SK-N-SH (cell line): ENCODE measurements at regions not wholly inside any gene's neighbourhood (a gene's known extent, or its start where the extent isn't known, plus 50 kb on each side); places are given as distances from the start of the nearest gene placed in this dataset.

ENCODE experiments used
- CTCF ChIP-seq: fragments of 200-600 bp; sonication (generic); IDR thresholded peaks from 2 replicates; pipeline ENCODE4 v1.6.1; 2017; ENCODE audit warnings: antibody characterized with exemption, mild to moderate bottlenecking, moderate library complexity
- TCF12 ChIP-seq: IDR thresholded peaks from 2 replicates; pipeline ENCODE4 v1.4.0; 2012

GRCh38 chr17:73799096-73799495 is 154.9 kb upstream of the SDK2 start:
- TF ChIP-seq CTCF = no peak
- TF ChIP-seq TCF12 = no peak
